ENCODE measurements at regions not wholly inside any gene's neighbourhood (a gene's known extent, or its start where the extent isn't known, plus 50 kb on each side); places are given as distances from the start of the nearest gene placed in this dataset.

GRCh38 chr15:96019114-96019513 is 311.4 kb upstream of the NR2F2 start:
- no peak for DNase-seq

- DNase-seq: no peak
These were observed 310.4 kb upstream of the NR2F2 start for GRCh38 chr15:96020133-96020532.

- DNase-seq: no peak
These were observed 309.7 kb upstream of the NR2F2 start for GRCh38 chr15:96020797-96021196.

GRCh38 chr15:96023081-96023480 is 307.4 kb upstream of the NR2F2 start:
- DNase-seq: no peak

GRCh38 chr15:96027501-96027900 is 303.0 kb upstream of the NR2F2 start:
- DNase-seq: no peak

- no peak for DNase-seq
These were observed 301.9 kb upstream of the NR2F2 start for GRCh38 chr15:96028620-96029019.

GRCh38 chr15:96029172-96029571 is 301.3 kb upstream of the NR2F2 start:
- no peak for DNase-seq

- no peak for DNase-seq
These were observed 298.9 kb upstream of the NR2F2 start for GRCh38 chr15:96031426-96032110.

- no peak for DNase-seq
These were observed 295.4 kb upstream of the NR2F2 start for GRCh38 chr15:96035091-96035490.

GRCh38 chr15:96035635-96036034 is 294.9 kb upstream of the NR2F2 start:
- no peak for DNase-seq

GRCh38 chr15:96037584-96037983 is 292.9 kb upstream of the NR2F2 start:
- DNase-seq: no peak

GRCh38 chr15:96038131-96038530 is 292.4 kb upstream of the NR2F2 start:
- DNase-seq: no peak

GRCh38 chr15:96038650-96039049 is 291.9 kb upstream of the NR2F2 start:
- DNase-seq: no peak

- no peak for DNase-seq
These were observed 288.3 kb upstream of the NR2F2 start for GRCh38 chr15:96041982-96042733.

GRCh38 chr15:96042734-96043224 is 287.7 kb upstream of the NR2F2 start:
- DNase-seq: no peak

- DNase-seq: no peak
These were observed 286.8 kb upstream of the NR2F2 start for GRCh38 chr15:96043591-96044171.

- no peak for DNase-seq
These were observed 283.8 kb upstream of the NR2F2 start for GRCh38 chr15:96046620-96047240.

GRCh38 chr15:96047255-96047931 is 283.1 kb upstream of the NR2F2 start:
- DNase-seq: no peak

- DNase-seq: no peak
These were observed 281.2 kb upstream of the NR2F2 start for GRCh38 chr15:96049323-96049722.

- no peak for DNase-seq
These were observed 280.7 kb upstream of the NR2F2 start for GRCh38 chr15:96049766-96050165.

- DNase-seq: no peak
These were observed 278.9 kb upstream of the NR2F2 start for GRCh38 chr15:96051598-96051997.

- no peak for DNase-seq
These were observed 278.3 kb upstream of the NR2F2 start for GRCh38 chr15:96052154-96052553.

GRCh38 chr15:96052572-96053030 is 277.9 kb upstream of the NR2F2 start:
- DNase-seq: no peak

Data from NCI-H1092 treated with DMSO at 0.1 percent for 48 hours (cell line).